GM12801 (cell line): ENCODE measurements at regions not wholly inside any gene's neighbourhood (a gene's known extent, or its start where the extent isn't known, plus 50 kb on each side); places are given as distances from the start of the nearest gene placed in this dataset.

ENCODE experiments used
- TF ChIP-seq, protein P1 (sequence below): IDR thresholded peaks from one replicate; pipeline ENCODE4 v1.5.1; 2011; ENCODE audit warnings: control low read depth; ENCODE audit not compliant: insufficient read length; ENCODE audit errors: extremely low read depth

DNA sequence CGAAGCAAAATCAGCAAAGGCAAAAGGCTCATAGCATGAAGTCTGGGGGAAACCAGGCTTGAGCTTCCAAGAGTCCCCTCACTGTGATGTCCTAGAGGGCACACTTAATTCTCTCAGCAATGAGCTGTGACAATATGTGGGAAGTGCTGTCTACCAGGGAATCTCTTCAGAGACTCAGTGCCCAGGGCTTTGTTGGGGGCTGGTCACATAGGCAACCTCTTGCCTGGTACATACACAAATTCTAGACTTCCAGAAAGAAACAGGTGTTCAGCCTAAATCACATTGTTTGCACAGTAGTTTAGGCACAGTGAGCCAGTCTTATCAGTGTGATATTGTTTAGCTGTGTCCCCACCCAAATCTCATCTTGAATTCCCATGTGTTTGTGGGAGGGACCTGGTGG lies 400.5 kb downstream of the PRDM2 start:
- TF ChIP-seq, protein P1, sequence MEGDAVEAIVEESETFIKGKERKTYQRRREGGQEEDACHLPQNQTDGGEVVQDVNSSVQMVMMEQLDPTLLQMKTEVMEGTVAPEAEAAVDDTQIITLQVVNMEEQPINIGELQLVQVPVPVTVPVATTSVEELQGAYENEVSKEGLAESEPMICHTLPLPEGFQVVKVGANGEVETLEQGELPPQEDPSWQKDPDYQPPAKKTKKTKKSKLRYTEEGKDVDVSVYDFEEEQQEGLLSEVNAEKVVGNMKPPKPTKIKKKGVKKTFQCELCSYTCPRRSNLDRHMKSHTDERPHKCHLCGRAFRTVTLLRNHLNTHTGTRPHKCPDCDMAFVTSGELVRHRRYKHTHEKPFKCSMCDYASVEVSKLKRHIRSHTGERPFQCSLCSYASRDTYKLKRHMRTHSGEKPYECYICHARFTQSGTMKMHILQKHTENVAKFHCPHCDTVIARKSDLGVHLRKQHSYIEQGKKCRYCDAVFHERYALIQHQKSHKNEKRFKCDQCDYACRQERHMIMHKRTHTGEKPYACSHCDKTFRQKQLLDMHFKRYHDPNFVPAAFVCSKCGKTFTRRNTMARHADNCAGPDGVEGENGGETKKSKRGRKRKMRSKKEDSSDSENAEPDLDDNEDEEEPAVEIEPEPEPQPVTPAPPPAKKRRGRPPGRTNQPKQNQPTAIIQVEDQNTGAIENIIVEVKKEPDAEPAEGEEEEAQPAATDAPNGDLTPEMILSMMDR, result no peak

DNA sequence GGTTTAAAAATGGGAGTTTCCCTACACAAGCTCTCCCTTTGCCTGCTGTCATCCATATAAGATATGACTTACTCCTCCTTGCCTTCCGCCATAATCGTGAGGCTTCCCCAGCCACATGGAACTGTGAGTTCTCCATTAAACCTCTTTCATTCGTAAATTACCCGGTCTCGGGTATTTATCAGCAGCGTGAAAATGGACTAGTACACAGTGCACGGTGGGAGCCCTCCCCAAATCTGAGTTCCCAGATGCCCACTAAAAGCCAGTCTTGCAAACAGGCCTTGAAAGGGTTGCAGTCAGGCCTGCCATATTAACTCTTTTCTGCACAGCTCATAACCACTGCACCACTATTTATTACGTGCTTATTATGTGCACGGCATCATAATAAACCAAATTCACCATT lies 400.9 kb downstream of the PRDM2 start:
- TF ChIP-seq, protein P1, result no peak

DNA sequence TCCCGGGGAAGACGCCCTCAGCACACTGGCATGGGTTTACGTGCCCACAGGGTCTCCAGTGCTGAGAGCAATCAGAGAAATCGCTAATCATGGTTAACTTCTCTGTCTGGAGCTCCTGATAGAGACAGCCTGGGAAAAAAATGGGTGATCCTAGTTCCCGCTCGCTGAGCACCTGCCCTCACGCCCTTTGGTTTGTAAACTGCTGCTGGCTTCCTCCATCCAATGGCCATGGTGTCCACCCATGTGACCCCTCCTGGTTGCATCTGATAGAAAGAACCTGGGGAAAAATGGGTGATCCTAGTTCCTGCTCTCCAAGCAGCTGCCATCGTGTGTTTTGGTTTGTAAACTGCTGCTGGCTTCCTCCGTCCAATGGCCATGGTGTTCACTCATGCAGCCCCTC lies 402.2 kb downstream of the PRDM2 start:
- TF ChIP-seq, protein P1, result no peak

DNA sequence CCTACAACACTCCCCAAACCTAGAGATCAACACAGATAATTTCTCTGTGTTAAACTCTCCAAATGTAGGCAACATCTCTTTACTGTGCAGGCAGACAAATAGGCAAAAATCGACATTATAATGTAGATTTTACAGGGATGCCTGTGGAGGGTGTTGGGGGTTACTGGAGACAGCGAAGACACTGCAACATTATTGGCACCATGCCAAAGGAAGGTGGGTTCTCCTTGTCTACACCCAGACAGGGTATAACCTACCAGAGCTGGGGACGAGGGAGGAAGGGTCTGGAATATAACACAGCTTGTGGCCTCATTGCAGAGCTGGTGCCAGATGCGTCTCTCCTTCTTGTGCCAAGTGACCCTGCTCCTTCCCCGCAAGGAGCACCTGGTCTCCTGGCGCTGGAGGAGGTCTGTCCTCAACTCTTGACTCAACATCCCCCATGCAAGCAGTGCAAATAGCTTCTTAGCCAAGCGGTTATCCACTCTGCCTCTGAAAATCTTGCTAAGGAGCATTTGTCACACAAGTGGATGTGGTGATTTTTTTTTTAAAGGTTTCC lies 404.0 kb downstream of the PRDM2 start:
- TF ChIP-seq, protein P1, result no peak

DNA sequence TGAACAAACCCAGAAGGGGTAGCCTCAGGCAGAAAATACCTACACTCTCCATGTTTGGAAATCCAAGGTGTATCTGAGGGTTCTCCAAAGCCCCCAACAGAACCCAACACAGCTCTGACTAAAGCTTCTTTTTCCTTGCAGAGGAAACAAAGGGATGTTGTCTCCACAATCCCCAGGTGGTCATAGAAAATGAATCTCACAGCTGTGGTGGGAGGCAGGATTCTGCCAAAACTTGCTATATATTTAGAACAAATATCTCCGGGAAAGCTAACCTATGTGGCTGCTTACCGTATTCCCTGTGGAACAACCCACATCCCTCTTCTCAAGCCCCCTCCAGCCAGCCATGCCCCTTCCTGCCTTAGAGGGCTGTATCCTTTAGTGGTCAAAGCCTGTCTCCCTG lies 406.1 kb downstream of the PRDM2 start:
- TF ChIP-seq, protein P1, result no peak

DNA sequence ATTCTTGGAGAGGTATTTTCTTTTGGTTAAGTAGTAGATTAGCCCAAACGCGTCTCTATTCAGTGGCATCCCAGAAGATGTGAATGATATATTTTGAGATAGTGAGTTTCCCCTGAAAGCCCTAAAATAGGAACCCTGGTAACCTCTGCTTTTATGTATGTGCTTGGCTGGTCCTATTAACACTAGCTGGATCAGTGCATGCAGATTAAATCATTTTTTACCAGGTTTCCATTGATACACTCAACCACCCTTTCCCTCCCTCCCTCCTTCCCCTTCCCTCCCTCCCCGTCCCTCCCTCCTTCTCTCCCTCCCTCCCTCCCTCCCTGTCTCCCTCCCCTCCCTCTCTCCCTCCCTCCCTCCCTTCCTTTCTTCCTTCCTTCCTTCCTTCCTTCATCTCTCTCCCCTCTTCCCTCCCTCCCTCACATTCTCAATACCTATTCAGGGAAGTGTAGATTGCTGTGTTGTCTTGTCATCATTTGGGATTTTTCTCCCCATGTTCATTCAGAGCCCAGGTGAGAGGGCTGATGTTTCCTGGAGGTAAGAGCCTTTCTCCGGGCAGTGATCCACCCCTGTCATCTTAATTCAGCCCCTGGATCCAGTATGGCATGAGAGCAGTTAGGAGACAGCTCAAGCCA lies 406.8 kb downstream of the PRDM2 start:
- TF ChIP-seq, protein P1, result no peak

DNA sequence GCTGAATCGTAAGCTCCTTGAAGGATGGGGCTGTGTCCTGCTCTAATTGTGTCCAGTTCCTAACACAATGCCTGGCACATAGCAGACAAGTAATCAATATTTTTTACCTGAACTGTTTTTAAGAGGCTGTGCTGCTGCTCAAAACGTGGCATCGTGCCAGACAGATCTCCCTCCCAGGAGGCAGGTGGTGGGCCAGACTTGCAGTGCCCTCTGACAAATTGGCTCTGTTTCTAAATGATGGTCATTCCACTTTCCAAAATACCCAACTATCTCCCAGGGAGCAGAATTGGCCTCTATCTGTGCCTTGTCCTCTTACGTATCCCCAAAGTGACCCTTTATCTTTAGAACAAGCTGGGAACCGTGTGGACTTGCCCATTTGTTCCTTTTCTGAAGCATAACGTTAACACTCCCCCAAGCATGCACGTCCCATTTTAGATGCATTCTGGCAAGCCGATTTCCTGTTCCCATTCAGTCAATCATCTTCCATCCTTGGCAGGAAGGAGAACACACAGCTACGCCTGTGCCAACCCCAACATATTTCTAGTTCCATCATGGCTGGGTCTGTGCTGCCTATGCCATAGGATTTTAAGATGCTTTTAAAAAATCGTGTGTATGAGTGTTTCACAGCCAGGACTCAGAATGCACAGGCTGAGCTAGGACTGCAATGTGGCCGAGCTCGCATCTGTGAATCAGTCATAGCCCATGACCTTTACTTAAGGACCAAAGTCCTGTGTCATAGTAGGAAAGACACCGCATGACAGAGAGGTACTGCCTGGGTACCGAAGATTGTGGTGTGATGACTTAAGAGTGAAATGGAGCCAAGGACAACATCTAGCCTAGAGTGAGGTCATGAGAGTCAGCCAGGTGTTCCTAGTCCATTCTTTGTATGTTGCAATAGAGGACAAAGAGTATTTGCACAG lies 408.6 kb downstream of the PRDM2 start:
- TF ChIP-seq, protein P1, result no peak
